Transverse colon (tissue), 4 donors: ENCODE measurements at regions not wholly inside any gene's neighbourhood (a gene's known extent, or its start where the extent isn't known, plus 50 kb on each side); places are given as distances from the start of the nearest gene placed in this dataset.

Experiments used
- DNase-seq: peaks from one replicate; pipeline ENCODE4 v3.0.0-alpha.2; 2019
- H3K27ac ChIP-seq, 4 donors: fragments of 200-600 bp; sonication (generic); 2 replicates each; pipeline ENCODE4 v1.5.1; 2016 to 2018; ENCODE audit warnings: inconsistent platforms in 4 of 4
- H3K27me3 ChIP-seq: fragments of 200-600 bp; sonication (generic); 2 replicates; pipeline ENCODE4 v1.5.1; 2017; ENCODE audit warnings: inconsistent platforms
- H3K36me3 ChIP-seq, 4 donors: fragments of 200-600 bp; sonication (generic); 2 replicates each; pipeline ENCODE4 v1.5.1; 2017 to 2019; ENCODE audit warnings: inconsistent platforms in 4 of 4
- H3K4me1 ChIP-seq, 4 donors: fragments of 200-600 bp; sonication (generic); 2 replicates each; pipeline ENCODE4 v1.5.1; 2017 to 2020; ENCODE audit warnings: inconsistent platforms in 4 of 4
- H3K4me3 ChIP-seq, 4 donors: fragments of 200-600 bp; sonication (generic); 1 replicate in 1 of 4; 2 replicates in 3 of 4; pipeline versions ENCODE4 v1.5.1 to v1.6.1; 2017 to 2019; ENCODE audit warnings: inconsistent platforms in 4 of 4
- H3K9me3 ChIP-seq, 2 donors: fragments of 200-600 bp; sonication (generic); 2 replicates each; pipeline ENCODE4 v1.5.1; 2017 to 2019; ENCODE audit warnings: inconsistent platforms in 2 of 2
- CTCF ChIP-seq, 5 experiments: fragments of 200-600 bp in 3 of 5; fragments of 450-650 bp in 2 of 5; sonication (generic) in 3 of 5; IDR thresholded peaks; 1 replicate in 2 of 5; 2 replicates in 3 of 5; pipeline ENCODE4 v1.5.1; 2016 to 2017; ENCODE audit warnings: antibody characterized with exemption in 5 of 5, inconsistent platforms in 3 of 5, mild to moderate bottlenecking in 2 of 5, moderate library complexity in 1 of 5
- EP300 ChIP-seq: sonication (generic); formaldehyde crosslinking; IDR thresholded peaks from one replicate; pipeline ENCODE4 v1.6.1; 2017; ENCODE audit warnings: antibody characterized with exemption, low read depth
- POLR2A ChIP-seq: fragments of 450-650 bp; IDR thresholded peaks from one replicate; pipeline ENCODE4 v1.6.1; 2016; ENCODE audit warnings: antibody characterized with exemption, mild to moderate bottlenecking, moderate library complexity
- POLR2AphosphoS5 ChIP-seq, 3 donors: sonication (generic); formaldehyde crosslinking; IDR thresholded peaks; one replicate each; pipeline ENCODE4 v1.6.1; 2016; ENCODE audit warnings: antibody characterized with exemption in 3 of 3
- WGBS, 2 donors: methylation state at CpG; one replicate each; pipeline ENCODE4 v1.1.5; 2018; ENCODE audit warnings: low coverage in 1 of 2; 5-methylcytosine and 5-hydroxymethylcytosine counted together
- in situ Hi-C, 4 donors: fragments of 200-750 bp; cut with MboI; loops; one replicate each; pipeline versions ENCODE4 v1.15.0 to v1.15.1; 2017; ENCODE audit warnings: low sequenced_read_pairs in 3 of 4, low pct_ligation_motif_present in 1 of 4, low pct_unique_long_range_greater_than_20kb in 1 of 4
- intact Hi-C: fragments of 100-400 bp; cut with DNase I; formaldehyde crosslinking; loops from one replicate; pipeline ENCODE4 v1.15.1; 2023; ENCODE audit warnings: low total_unique reads

DNA sequence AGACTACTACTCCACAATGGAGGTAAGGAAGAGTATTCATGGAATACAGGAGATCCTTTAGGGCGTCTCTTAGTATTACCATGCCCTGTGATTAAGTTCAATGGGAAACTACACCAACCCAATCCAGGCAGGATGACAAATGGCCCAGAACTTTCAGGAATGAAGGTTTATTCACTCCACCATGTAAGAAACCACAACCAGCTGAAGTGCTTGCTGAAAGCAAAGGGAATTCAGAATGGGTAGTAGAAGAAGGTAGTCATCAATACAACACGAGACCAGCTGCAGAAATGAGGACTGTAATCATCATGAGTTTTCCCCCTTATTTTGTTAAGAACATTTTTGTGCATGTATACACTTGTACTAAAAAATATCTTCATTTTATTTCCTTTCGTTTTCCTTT lies 76.6 kb downstream of the GPR37 start:
- H3K27ac ChIP-seq = no peak overlapping the region
- in situ Hi-C loops = no loop called here
- DNase-seq = no peak
- H3K4me1 ChIP-seq = no peaks in the 10 kb centered on the region
- H3K4me3 ChIP-seq = no peak overlapping the region
- no peaks in the 10 kb centered on the region for H3K27me3 ChIP-seq
- no peaks in the 10 kb centered on the region for H3K9me3 ChIP-seq
- WGBS, 2 donors = 49 to 60% methylated on average over 2 to 3 of the region's 3 CpGs
- intact Hi-C loops = no loop called here
- TF ChIP-seq POLR2AphosphoS5 (IDR thresholded peaks at IDR 0.05) = no peak
- TF ChIP-seq CTCF (IDR thresholded peaks at IDR 0.05) = no peak
- TF ChIP-seq POLR2A = no peak
- no peak for TF ChIP-seq EP300
- H3K36me3 ChIP-seq = no peaks in the 10 kb centered on the region

DNA sequence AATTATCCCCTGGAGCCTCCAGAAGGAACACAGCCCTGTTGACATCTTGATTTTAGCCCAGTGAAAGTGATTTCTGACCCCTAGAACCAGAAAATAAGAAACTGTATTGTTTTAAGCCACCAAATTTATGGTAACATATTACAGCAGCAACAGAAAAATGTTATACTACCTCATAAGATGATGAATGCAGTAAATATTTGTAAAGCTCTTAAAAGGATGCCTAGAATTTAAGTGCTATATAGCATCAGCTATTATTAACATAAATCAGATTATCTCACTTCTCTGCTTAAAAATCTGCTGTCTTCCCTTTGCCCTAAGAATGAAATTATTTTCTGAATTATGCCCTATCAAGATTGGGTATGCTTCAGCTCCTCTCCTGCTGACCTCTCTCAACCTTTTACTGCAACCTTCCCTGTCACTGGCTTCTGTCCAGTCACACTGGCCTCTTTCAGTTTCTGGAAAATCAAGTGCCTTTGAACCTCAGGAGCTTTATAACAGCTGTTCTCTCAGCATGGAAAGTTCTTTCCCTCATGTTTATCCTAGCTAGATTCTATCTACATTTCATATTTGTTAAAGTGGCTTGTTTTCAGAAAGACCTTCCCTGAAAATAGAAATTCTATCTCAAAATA lies 78.9 kb downstream of the GPR37 start:
- TF ChIP-seq POLR2A = no peak
- TF ChIP-seq CTCF (IDR thresholded peaks at IDR 0.05) = no peak
- Histone ChIP-seq H3K36me3 (no peaks in the 10 kb centered on the region), H3K27me3 (no peaks in the 10 kb centered on the region), H3K27ac (no peak overlapping the region), H3K4me3 (no peak overlapping the region), H3K4me1 (no peaks in the 10 kb centered on the region), H3K9me3 (no peaks in the 10 kb centered on the region)
- no peak for DNase-seq
- in situ Hi-C loops (no loop called here), intact Hi-C loops (no loop called here)

DNA sequence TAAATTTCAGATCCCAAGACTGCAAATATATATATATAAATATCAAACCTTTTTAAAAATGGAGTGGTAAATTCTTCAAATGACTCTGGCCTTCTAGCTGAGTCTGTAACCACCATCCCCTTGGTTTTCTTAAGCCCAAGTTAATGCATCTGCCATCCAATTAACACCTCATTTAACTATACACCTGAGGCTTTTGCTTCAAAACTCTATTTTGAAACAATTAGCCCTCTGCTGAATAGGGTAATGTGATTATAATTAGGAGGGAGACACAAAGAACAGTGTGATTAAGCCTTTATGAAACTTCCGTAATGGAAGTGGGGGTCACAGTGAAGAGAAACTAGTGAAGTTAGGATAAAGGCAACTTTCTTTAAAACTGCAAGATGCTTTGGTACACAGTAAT lies 83.6 kb downstream of the GPR37 start:
- H3K4me3 ChIP-seq = no peak overlapping the region
- no peak for TF ChIP-seq EP300
- TF ChIP-seq POLR2A = no peak
- TF ChIP-seq CTCF (IDR thresholded peaks at IDR 0.05) = no peak
- TF ChIP-seq POLR2AphosphoS5 (IDR thresholded peaks at IDR 0.05) = no peak
- no peaks in the 10 kb centered on the region for H3K36me3 ChIP-seq
- no peaks in the 10 kb centered on the region for H3K4me1 ChIP-seq
- intact Hi-C loops (no loop called here), in situ Hi-C loops (no loop called here)
- WGBS, 2 donors = 0 to 89% methylated on average over 1 of the region's 1 CpG
- H3K9me3 ChIP-seq = no peaks in the 10 kb centered on the region
- no peak for DNase-seq
- no peaks in the 10 kb centered on the region for H3K27me3 ChIP-seq
- H3K27ac ChIP-seq = no peak overlapping the region

- Histone ChIP-seq H3K27ac (no peak overlapping the region), H3K36me3 (no peaks in the 10 kb centered on the region), H3K4me1 (no peaks in the 10 kb centered on the region), H3K9me3 (no peaks in the 10 kb centered on the region), H3K27me3 (no peaks in the 10 kb centered on the region), H3K4me3 (no peak overlapping the region)
- in situ Hi-C loops = no loop called here
- 77 to 95% methylated on average over 4 to 6 of the region's 6 CpGs for WGBS, 2 donors
- TF ChIP-seq CTCF (IDR thresholded peaks at IDR 0.05) = no peak
- no peak for TF ChIP-seq POLR2A
- TF ChIP-seq POLR2AphosphoS5 (IDR thresholded peaks at IDR 0.05) = no peak
- TF ChIP-seq EP300 = no peak
- intact Hi-C loops = no loop called here
- no peak for DNase-seq
Measured at GRCh38 chr7:124680304-124680703, 85.3 kb downstream of the GPR37 start.
